Activated gamma-delta T cell treated with Interleukin-2 at 50 U/mL for 16 hours (primary cell): ENCODE measurements at regions not wholly inside any gene's neighbourhood (a gene's known extent, or its start where the extent isn't known, plus 50 kb on each side); places are given as distances from the start of the nearest gene placed in this dataset.

ENCODE experiments used
- DNase-seq: peaks from one replicate; pipeline ENCODE4 v3.0.0-alpha.2; 2020

DNA sequence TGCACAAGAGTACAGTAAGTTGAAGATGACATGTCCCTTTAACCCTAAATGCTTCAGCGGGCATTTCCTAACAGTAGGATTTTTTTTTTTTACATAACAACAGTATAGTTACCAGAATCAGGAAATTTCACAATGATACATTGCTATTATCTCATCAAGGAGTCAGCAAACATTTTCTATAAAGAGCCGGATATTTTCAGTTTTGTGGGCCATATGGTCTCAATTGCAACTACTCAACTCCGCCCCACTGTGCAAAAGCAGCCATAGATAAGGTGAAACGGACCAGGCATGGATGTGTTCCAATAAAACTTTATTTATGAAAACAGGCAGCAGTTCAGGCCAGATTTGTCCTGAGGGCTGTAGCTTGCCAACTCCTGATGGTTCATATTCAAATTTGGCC, 130.6 kb downstream of the SMAD6 start:
- DNase-seq = no peak

DNA sequence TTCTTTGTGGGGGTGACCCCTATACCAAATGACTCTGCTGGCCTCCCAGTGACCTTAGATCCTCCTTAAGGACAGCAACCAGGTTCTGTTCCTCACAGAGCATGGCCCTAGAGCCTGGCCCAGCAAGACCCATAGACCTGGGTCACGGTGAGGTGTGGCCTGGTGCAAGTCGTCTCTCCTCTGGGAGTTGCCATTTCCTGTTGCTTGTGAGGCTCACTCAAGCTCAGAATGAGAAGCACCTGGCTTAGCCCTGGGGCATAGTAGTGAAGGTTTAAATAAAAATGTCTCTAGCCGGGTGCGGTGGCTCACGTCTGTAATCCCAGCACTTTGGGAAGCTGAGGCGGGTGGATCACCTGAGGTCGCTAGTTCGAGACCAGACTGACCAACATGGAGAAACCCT, 131.3 kb downstream of the SMAD6 start:
- DNase-seq = no peak

DNA sequence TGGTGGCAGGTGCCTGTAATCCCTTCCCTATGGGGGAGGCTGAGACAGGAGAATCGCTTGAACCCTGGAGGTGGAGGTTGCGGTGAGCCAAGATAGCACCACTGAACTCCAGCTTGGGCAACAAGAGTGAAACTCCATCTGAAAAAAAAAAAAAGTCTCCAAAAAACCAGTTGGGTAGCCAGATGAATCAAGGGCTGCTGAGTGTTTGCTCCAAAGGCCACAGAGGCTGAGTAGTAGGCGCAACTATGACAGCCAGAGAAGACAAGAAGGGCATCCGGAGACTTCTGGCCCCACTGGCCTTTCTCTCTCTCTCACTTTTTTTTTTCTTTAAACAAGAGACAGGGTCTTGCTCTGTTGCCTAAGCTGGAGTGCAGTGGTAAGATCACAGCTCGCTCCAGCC, 131.8 kb downstream of the SMAD6 start:
- no peak for DNase-seq

DNA sequence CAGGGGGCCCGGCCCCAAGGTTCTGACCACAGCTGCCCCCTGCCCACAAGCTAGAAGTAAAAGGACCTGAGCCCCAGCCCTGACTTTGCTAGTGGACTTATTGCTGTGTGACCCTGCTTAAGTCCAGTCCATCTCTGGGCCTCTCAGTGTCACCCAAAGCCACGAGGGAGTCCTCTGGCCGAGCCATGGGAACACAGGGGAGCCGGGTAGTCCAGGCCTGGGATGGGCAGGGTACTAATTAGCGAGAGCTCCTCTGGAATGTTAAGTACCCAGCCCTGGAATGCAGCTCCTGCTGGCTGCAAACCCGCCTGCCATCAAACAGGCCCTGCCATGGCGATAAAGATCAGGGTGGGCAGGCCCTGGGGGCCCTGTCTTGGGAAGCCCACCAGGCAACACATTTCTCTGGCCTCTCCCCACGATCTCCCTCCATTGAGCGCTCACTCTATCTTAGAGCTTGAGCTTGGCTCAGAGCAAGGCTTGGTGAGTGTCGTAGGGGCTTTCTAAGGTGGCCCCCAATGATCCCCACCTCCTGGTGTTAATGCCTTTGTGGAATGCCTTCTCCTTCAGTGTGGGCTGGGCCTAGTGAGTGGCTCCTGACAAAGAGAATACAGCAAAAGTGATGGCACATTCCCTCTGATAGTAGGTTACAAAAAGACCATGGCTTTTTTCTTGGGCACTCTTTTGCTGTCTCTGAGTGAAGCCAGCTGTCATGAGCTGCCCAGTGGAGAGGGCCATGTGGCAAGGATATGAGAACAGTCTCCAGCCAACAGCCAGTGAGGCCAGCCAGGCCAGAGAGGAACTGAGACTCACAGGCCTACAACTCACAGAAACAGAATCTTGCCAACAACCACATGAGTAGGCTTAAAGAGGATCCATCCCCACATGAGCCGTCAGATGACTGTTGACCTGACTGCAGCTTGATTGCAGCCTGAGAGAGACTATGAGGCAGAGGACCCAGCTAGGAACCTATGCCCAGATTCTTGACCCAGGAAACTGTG, 133.1 kb downstream of the SMAD6 start:
- DNase-seq = no peak

DNA sequence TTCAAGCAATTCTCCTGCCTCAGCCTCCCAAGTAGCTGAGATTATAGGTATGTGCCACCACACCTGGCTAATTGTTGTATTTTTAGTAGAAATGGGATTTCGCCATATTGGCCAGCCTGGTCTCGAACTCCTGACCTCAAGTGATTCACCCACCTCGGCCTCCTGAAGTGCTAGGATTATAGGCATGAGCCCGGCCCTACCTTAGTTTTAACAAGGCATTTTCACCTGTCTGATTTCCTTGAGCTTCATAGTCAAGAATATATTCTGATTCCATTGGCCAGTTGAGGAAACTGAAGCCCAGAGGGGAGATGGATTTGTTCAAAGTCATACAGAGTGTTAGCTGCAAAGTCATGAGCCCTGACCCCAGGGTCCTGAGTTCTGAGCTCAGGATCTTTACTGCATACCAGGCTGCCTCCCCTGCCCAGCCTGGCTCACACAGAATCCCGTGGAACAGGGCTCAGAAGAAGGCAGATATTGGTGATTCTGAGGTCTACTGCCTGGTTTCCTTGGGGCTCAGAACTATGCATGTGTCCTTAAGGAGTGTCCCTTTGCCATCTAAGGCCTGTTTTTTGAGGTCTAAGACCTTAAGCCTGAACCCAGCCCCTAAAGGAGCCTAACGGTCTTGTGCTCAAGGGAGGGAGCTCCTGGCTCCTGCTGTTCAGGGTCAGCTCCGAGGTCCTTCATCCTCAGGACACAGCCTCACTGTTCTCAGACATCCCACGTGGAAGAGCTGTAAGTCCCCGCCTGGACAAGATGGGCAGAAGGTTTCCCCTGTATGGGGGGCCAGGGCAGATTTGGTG, 134.4 kb downstream of the SMAD6 start:
- no peak for DNase-seq

DNA sequence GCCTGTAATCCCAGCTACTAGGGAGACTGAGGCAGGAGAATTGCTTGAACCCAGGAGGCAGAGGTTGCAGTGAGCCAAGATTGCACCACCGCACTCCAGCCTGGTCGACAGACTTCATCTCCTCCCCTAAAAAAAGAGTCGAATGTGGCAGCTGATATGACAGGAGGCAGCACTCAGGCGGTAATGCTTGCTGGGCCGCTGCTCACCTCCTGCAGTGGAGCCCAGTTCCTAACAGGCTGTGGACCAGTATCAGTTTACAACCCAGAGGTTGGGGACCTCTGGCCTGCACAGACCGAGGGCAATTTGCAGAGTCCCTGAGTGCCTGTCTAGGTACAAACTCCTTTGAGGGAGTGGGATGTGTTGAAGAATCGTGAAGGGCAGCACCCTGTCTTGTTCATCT, 136.2 kb downstream of the SMAD6 start:
- DNase-seq = no peak

DNA sequence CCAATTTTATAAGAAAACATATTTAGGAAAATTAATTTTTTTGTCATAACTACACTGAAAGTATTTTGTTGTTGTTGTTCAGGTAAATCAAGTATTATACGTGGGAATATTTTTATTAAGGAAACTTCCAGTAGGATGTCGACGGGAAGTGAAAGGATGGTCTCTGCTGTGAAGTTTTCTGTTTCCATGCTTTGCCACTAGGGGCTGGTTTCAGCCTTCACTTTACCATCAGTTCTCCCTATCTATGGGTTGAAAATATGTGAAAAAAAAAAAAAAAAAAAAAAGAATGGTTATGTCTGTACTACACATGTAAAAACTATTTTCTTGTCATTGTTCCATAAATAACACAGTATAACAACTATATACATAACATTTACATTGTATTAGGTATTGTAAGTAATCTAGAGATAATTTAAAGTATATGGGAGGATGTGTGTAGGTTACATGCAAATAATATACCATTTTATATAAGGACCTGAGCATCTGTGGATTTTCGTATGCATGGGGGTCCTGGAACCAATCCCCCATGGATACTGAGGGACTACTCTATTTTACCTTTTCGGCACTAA, 136.7 kb downstream of the SMAD6 start:
- DNase-seq = no peak

DNA sequence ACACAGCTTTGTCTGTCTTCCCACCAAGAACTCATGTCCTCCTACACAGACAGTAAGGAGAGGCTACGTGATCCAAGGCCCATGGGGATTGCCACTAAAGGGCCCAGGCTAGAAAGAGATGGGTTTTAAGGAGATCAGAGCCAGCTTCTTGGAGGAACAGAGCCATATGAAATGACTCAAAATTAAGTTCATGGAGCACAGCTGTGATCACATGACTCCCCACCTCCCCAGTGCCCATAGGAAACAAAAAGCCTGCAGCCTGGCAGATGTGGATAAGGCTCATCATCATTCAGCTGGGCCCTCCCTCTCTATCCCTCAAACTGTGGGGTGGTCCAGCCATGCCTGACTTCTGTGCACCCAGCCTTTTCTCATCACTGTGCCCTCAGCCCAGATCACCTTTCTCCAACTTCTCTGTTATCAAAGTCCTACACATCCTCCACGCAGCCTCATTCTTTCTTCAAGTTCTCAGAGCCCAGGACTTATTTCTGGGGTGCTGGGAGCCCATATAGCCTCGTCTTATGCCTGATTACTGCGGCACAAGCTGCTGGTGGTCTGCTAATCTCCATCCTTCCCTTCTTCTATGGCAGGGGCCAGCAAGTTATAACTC, 137.6 kb downstream of the SMAD6 start:
- no peak for DNase-seq

DNA sequence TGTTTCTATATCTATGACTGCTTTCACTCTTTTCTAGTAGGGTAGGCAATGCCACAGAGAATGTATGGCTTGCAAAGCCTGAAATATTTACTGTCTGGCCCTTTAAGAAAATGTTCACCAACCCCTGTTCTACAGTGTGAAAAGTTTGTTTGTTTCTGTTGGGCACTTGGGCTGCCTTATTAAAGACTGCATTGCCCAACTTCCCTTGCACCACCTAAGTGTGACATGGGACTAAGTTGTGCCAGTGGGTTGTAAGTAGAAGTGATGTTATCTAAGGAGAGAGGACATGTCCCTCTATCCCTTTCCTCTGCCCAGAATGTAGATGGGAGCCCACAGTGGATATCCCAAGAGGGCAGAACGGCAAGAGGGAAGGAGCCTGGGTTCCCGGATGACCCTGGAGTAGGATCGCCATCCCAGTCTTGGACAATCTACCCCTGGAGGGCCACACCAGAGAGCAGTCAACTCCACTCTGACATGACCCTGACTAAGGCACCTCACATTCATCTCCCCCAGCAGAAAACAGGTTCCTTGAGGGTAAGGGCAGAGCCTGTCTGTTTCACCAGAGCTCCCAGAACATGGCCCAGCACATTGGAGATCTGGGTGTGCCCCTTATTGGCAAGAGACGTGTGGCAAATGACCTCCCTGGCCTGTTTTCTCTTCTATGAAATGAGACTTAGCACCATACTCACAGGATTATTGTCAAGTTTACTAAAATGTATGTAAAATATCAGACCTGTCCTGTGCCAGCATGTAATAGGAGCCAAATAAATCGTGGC, 138.8 kb downstream of the SMAD6 start:
- DNase-seq = no peak

DNA sequence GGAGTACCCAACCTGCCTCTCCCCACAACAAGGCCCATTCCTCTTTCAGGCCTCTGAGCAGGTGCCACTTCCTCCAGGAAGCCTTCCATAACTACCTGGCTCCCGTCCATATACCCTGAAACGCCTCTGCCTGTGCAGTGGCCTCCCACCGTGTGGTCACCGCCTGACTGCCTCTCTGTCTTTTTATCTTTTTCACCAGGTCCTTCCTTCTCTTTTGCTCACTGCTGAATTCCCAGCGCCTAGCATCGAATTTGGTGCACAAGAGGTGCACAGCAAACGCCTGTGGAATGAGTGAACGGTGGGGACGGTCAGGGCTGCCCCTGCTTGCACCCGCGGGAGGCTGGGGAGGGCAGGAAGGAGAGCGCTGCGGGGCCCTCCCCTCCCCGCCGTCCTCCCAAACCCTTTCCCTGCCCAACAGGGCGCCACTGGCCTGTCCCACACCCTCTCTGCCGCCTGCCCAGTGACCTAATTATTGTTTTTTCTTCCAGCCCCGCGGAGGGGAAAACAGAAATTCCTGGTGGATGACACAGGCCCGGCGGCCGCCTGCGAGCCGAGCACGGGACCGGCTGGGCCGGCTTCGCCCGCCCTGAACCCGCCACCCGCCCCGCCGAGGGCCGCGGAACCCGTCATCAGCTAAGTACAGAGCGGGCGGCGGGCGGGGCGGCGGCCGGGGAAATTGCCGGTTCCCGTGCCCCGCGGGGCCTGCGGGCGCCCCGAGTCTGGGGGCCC, 140.1 kb downstream of the SMAD6 start:
- DNase-seq = no peak

DNA sequence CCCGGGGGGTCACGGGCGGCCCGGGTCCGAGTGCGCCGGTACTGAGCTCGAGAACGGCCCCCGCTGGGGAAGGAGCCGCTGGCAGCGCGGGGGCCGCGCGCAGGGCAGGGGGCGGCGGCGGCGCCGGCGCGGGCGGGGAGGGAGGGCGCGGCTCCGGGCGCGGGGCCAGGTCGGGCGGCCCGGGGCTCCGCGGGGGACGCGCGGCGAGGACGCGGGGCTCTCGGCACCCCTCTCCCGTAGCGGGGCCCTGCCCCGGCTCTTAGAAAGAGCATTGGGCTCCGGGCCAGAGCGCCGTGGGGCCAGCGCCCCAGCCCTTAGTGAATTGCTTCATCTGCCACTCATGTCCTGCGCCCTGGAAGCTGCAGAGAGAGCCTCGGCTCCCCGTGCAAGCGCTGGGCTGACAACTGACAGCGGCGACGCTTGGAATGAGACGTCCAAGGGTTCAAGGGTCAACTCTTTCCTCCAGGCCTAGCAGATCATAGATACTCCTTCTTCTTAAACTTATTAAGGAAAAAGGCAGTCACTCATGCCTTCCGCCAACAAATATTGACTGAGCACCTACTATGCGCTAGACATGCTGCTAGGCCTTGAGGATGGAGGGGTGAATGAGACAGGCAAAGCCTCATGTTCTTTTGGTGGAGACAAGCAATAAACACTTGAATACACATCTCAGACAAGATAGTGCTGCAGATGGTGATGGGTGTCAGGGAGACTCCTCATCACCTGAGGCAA, 140.8 kb downstream of the SMAD6 start:
- no peak for DNase-seq

DNA sequence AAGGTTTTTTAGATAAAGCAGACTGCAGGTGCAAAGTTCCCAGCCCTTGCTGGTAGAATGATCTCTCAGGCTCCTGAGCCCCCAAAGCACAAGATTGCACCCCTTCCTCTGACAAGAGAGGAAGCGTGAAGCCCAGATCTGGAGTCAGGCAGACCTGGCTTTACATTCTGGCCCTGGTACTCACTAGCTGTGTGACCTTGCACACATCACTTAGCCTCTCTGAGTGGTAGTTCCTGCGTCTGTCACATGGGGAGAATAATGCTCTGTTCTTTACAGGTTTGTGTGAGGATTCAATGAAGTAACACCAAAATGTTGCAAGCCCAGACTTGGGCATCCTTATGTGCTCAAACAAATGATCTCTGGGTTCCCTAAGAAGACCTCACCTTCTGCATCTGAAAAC, 141.5 kb downstream of the SMAD6 start:
- no peak for DNase-seq

DNA sequence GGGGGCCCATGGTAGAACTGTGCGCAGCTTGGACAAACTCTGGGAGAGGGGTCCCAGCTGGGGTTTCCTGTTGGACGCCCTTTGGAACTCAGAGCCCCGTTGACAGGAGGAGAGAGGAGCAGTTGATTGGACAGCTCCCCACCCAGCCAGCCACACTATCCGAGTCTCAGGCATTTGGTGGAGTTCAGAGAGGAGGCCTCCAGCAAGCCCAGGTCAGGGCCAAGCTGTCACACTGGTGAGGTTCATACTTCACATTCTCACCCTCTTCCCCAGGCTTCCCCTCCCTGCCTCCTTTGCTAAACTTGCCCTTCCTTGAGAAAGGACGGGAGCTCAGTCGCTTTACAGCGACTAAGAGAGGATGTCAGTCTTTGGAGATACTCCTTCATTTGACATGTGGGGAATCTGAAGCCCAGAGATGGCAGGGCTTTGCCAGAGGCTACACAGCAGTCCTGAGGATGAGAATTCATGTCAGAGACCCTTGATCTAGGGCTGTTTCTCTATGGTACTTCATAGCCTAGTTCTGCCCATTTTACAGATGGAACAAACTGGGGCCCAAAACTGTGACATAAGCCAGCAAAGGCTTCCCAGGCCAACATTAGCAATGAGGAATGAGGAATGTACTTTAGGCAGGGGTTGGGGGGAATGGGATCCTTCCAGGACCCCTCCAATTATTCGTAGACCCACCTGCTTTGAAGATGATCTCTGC, 142.2 kb downstream of the SMAD6 start:
- DNase-seq = no peak

DNA sequence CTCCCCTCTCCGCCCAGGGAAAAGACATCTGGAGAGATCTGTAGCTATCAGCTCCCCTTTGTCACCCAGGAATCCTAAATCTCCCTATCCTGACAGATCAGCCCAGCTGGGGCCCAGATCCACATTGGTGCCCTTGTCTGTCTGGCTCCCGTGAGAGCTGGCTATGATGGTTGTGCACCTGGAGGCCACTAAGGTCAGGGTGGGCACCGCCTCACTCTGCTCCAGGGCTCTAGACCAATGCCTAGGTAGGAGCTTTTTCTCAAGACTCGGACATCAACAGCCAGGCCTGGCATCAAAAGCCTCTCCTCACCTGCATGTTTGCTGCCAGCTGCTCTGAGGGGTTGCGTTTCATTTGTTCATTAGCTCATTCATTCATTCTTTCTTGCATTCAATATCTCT, 142.7 kb downstream of the SMAD6 start:
- DNase-seq = no peak

DNA sequence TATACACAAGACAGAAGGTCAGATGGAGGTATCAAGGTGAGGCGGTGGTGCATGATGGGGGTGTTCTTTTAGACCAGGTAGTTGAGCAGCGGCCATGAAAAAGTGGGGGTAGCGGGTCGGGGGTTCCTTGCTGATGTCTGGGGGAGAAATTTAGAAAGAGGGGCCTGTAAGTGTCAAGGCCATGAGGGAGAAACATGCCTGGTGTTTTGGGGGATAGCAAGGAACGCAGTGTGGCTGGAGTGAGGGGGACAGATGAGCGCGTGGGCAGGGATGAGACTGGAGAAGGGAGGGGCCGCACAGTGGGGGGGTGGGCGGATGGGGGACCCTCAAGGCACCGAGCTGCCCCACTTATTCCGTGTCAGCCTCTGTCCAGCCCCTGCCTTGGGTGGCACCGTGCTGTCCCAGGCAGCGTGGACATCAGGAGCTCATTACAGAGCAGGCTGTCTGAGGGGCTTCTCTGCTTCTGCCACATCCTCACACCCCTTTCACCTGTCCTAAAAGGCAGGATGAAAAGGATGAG, 143.3 kb downstream of the SMAD6 start:
- DNase-seq = no peak

DNA sequence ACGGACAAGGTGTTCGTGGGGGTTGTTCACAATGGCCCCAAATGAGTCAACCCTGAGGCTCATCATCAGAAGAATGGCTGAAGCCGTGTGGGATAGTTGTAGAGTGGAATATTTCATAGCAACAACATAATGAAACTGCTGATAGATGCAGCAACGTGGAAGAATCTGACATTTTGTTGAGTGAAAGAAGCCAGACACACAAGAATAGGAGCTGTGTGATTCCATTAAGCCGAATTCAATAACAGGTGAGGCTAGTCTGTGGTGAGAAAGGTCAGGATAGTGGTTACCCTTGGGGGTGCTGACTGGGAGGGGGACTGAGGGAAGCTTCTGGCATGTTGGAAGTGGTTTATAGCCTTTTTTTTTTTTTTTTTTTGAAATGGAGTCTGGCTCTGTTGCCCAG, 144.0 kb downstream of the SMAD6 start:
- no peak for DNase-seq

DNA sequence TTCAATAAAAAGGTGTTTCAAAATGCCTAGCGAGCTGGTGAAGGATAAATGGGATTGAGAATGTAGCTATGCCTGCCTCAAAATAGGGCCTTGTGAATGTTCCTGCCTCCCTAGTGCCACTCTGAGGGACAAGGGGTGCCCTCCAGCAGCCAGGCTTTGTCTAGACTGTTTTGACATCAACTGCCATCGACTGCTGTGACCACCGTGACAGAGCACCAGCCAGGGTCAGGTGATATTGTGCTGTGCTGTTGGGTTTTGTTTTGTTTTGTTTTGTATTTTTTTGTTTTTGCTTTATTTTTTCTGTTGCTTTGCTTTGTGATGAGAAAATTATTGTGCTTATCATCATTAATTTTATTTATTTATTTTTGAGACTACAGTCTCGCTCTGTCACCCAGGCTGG, 144.8 kb downstream of the SMAD6 start:
- DNase-seq = no peak

DNA sequence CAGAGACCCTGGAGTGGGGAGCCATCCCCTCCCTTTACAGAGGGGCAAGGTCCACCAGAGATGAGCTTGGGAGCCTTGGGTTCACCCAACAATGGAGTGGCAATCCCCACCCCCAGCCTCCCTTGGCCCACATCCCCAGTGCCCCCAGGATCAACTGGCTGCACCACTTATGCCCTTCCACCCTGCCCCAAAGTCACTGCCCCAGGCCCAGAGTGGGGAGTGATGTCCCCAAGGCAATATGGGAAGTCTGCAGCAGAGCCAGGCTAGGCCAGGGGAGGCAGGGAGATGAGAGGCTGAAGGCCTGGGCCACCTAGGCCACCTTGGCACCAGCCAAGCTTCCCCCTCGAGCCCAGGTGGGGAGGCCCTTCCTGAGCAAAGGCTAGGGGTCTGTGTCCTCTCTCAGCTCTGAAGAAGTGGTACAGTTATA, 145.5 kb downstream of the SMAD6 start:
- no peak for DNase-seq

DNA sequence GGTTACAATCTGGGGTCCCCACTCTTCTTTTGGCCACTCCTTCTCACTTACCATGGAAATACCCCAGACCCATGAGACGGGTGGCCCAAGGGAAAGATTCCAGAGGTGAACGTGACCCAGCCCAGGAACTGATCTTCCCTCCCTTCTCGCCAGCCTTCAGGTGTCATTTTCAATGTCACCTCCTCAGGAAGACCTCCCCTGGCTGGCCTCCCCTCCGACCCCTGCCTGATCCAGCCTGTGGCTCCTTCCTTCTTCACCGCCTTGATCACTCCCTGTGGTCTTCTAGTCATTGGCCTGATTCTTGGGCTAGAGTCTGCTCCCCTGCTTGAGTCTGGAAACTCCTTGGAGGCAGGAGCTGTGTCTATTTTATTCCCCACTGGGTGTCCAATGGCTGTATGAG, 146.1 kb downstream of the SMAD6 start:
- DNase-seq = no peak
